Stimulated activated CD4-positive, alpha-beta T cell treated with anti-CD3 and anti-CD28 coated beads, Interleukin-1b, Interleukin-23, amount 100 ng/mL, for 24 hours (primary cell): ENCODE measurements at regions not wholly inside any gene's neighbourhood (a gene's known extent, or its start where the extent isn't known, plus 50 kb on each side); places are given as distances from the start of the nearest gene placed in this dataset.

ENCODE experiments used
- DNase-seq, 4 experiments: peaks; one replicate each; pipeline ENCODE4 v3.0.0-alpha.2; 2020; ENCODE audit warnings: low read depth in 4 of 4, low spot score in 1 of 4

DNA sequence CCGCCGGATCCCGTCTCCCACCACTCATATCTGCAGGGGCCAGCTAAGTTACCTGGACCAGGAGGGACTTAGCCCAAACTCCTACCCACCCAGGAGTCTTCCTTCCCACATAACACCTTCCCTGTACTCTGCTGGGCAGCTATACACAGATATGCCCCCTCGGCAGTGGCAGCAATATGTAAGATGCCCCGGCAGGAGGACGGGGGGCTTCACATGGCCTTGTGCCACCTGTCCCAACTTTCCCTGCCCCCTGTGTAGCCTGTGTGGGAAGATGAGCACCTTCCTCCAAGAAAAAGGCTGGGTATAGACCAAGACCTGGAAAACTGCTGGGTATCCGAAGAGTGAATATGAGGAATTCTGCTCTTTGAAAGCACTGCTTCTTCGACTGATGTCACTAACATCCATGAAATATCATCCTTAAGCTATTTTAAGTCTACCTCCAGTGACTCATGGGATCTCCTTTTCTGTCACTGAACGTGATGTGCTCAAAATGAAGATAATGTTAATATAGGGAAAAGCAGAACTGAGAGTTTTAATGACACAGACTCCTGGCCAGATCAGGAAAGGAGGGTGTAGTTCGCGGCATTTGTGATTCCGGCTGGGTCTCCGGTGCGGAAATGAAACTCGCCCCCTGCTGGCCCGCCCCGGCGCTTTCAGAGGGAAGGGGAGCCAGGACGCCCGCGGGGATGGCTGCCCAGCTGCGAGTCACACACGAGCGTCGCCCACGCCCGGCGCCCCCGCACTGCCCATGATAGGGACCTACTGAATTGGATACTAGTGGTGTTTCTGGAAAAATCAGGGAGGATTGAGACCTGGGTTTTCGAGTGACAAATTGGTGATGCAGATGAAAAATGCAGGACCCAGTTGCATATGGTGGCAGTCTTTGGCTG, 256.9 kb upstream of the NFE2L3 start:
- DNase-seq: peak; percentile 20 to 39 (median 32)

DNA sequence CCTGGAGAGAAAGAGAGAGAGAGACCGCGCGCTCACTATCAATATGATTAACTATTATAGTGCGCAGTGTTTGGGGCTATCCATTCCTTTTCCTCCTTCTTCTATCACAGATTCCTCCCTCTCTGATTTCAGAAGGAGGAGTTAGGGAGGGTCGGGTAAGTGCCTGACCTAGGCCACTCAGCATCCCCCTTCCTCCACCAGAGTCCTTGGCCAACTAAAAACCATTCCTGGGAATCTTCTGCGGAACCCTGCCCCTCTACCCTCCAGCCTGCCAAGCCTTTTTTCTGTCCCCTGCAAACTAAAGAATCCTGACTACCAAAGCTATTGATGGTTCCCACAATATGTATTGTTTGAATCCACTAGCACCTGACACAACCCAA, 256.2 kb upstream of the NFE2L3 start:
- DNase-seq: no peak

DNA sequence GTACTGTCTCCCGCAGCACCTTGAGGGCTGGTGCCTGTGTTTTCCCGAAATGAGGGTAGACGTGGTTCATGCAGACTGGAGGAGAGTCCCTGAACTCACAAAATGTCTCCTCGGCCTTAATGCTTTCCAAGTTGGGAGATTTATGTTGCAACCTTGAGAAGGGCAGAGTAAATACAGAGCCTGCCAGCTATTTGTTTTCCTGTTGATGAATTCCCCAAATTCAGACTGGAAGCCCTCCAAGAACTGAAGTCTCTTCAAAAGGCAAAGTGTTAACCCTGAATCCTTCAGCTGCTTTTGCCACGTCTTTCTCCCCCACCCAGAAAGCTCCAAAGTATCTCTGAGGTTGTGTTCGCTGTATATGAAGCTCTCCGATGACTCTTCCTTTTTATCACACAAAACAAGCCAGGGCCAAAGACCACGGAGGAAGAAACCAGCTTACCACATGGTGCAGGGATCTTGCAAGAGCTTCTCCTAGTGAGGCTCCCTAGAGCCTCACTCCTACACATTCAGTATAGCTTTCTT, 254.7 kb upstream of the NFE2L3 start:
- no peak for DNase-seq

DNA sequence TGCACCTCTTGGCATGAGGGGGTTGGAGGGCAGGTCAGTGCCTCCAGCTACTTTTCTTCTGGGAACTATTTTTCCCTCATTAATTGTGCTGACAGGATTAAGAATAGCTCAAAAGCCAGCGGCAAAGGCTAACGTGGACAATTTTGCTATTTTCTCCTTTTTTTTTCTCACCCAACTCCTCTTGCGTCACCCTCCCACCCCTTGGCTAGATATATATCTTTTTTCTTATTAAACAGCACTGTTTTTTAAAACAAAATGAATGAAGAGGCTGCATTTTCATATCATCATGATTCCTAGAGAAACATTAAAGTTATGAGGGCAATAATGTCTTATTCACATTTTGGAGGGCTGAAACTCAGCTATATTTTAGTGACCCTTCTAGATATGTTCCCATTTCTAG, 251.8 kb upstream of the NFE2L3 start:
- no peak for DNase-seq

DNA sequence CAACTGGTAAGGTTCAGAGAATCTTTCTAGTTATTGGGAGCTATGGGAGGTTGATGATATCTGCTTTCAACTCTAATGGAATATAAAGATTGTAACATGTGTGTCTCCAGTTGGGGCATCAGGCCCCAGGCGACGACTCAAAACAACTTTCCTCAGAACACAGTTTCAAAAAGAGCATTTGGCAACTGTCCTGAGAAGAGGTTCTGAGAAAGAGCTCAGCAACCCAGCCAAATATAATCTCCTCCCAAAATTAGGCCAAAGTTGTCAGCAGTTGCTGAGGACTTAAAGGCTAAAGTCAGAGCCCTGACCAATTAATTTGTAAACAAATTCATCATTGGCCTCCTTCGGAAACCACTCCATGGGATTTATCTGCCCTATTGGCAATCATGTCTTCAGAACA, 251.1 kb upstream of the NFE2L3 start:
- no peak for DNase-seq

DNA sequence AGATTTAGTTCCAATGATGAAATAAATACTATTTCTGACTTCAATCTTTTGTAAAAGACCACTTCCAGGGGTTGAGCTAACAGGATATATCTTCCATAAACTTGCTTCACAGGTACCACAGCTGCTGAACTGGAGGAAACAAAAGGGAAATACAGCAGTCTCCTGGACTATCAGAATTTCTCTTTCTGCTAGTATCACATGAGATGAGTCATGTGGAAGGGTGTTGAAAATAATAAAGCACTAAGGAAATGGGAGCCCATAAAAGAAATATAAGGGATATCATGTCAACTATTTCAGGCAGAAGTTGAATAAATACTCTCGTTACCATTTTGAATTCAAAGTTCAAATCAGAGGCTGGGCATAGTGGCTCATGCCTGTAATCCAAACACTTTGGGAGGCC, 250.3 kb upstream of the NFE2L3 start:
- DNase-seq: no peak

DNA sequence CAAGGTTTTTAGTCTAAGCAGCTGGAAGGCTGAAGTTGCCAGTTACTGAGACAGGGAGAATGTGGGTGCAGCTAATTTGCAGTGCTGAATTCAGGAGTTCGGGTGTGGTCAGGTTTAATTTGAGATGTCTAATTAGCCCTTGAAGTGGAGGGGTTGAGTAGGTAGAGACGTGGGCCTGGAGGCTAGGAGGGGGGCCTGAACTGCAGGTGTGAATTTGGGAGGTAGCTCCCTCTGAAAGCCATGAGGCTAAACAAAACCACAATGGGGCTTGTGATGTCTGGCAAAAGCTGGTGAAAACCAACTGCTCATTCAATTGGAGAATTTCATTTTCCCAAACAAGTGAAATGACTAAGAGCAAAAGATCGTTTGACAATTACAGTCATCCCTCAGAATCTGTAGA, 246.0 kb upstream of the NFE2L3 start:
- no peak for DNase-seq

DNA sequence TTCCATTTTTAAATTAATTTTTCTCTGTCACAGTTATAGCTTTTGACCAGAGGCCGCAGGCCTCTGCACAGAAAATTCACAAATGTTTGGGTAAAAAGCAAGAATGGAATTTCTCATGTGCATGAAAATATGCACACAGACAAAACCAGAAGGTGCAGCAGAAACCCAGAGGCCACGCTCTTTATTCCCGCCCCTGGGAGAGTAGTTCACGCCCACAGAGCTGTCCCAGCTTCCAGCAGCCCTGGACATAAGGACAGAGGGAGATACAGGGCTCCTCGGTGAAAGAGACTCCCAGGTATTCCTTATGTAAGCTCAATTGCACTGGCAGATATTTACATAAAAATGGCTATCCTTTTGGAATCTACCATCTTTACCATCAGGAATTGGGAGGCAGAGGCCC, 245.2 kb upstream of the NFE2L3 start:
- DNase-seq: no peak

DNA sequence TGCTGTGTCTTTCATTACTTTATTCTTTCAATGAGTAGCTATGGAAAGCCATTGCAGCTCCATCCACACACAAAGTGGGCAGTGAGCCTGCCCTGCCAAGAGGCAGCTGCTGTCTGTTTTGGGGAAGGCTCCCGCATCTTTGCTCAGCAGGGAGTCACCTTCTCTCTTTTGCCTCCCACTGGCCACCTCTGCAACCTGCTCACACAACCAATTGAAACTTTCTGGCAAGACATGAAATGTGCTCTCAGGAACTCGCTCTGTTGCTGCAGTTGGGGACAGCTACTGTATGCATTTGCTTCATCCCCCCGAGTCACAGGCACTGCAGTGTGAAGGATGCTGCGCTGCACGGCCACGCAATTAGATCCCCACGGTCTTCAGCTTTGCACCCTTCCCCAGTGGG, 244.8 kb upstream of the NFE2L3 start:
- no peak for DNase-seq

DNA sequence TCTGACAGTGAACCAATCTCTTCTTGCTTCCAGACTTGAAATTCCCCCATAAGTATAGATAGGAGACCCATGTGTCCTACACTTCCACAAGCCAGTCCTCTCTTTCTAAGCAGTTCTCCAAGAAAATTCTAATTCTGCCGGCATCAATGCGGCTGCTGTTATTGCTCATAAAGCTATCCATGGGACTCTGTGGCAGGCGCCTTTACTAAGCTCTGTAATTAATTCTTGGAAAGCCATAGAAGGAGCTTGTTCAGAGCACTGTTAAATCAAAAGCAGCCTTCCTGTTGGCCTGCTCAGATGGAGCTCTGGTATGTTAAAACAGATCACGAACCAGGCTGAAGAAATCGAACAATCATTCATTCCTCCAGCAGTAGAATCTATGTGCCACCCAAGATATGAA, 244.3 kb upstream of the NFE2L3 start:
- DNase-seq: no peak

DNA sequence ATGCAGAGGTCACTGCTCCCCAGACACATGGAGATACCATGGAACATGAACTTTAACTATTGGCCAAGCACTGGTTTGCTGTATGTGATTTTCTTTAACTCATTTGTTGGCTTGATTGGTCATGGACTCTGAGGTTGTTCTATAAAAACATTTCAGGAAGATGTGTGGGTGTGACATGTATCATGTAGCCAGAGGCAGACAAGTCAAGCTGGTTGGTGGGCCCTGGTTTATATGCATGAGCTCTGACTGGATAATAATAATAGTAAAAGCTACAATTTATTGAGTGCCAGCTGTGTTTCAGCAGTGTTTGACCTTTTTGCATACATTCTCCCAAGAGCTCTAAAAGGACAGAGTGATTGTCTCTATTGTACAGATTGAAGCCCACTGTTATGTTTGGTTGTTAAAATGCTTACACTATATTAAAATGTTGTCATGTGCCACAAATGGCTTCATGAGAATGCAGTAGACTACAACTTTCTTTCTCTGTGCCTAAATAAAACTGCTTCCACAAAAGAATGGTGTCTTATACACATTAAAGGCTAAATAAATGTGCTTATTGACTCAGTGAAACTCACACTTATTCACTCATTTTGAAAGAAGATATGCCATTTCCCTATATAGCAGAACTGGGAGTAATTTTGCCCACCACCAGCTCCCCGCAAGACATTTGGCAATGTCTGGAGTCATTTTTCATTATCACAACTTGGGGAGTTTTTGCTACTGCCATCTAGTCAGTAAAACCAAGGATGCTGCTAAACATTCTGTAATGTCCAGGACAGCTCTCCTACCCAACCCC, 243.6 kb upstream of the NFE2L3 start:
- DNase-seq: no peak

DNA sequence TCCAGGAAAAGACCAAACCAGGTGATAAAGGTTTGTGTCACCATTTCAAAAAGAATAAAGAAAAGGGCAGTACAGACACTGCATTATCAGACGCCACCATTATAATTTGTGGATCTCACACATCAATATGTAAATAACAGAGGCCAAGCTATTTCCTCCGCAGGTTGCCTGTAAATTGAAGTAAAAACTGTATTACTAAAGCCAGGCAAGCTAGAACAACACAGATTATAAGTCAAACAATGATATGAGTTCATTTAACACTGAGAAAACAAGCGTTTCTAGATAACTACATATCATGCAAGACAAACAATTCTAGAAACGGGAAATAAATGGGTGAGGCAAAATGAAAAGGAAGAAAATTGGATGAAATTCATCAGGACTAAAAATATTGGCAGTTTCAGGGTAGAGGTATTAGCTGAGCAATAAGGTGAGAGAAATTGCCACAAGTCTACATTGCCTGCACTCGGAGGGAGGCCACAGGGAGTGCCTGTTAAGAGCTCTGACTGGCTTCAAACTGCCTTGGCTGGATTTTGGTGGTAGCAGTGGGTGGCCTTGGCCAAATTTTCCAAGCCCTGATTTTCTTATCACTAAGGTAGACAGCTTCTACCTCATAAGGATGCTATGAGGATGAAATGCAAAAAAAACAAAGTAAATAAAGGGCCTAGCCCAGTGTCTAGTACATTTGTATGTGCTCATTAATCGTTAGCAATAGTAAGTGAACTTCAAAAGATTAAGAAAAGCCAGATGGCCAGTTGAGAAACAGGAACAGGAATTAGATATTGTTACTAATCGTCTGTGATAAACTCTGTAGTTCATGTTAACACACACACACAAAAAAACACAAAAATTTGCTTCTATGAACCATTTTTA, 240.0 kb upstream of the NFE2L3 start:
- DNase-seq: no peak

DNA sequence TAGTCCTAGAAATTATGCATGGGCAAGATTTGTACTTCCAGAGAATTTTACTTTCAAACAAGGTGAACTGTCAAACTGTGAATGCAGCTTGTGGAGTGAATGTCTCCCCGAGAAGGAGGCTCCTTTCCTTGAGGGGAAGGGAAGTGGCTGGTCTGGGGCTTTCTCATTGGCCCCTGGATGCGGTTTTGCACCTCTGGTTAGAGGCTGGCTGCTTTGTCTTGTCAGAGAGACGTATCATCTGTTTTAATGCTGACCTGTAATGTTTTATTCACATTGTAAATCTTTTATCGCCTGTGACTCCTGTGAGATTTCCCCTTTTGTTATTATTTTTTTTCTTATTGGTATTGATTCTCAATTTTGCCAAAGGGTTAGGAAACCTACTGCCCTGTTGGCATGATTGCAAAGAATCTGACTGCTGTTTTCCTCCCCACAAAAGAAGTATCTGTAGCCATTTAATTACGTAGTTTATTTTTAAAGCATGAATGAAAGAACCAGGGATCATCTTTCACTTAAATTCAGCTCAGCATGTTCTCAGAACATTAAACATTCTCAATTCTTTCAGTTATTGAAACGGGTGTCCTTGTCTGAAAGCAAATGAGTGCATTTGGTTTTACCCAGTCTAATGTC, 238.3 kb upstream of the NFE2L3 start:
- DNase-seq: no peak

DNA sequence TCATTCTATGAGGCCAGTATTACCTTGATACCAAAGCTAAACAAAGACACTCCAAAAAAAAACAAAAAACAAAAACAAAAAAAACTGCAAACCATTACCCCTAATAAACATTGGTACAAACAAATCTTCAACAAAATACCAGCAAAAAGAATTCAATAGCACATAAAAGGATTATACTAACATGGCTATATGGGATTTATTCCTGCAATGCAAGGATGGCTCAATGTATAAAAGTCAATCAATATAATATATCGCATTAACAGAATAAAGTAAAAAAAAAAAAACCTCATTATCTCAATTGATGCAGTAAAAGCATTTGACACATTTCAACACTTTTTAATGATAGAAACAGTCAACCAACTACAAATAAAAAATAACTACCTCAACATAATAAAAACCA, 233.3 kb upstream of the NFE2L3 start:
- DNase-seq: no peak

DNA sequence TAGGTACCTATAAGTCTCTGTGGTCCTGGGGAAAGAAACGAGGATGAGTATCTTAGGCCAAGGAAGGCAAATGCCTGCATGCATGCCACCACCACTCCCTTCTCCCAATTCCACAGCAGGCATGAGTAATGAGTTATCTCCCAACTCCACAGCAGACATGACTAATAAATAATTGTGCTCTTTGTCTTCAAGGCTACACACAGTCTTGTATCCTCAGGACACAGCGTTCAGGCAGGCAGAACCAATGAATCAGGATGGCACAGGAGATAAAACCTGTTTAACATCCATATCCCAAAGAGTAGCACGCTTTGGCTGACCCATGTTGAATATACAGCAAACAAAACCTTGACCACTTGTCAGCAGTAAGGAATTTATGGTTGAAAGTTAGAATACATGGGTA, 229.7 kb upstream of the NFE2L3 start:
- no peak for DNase-seq

DNA sequence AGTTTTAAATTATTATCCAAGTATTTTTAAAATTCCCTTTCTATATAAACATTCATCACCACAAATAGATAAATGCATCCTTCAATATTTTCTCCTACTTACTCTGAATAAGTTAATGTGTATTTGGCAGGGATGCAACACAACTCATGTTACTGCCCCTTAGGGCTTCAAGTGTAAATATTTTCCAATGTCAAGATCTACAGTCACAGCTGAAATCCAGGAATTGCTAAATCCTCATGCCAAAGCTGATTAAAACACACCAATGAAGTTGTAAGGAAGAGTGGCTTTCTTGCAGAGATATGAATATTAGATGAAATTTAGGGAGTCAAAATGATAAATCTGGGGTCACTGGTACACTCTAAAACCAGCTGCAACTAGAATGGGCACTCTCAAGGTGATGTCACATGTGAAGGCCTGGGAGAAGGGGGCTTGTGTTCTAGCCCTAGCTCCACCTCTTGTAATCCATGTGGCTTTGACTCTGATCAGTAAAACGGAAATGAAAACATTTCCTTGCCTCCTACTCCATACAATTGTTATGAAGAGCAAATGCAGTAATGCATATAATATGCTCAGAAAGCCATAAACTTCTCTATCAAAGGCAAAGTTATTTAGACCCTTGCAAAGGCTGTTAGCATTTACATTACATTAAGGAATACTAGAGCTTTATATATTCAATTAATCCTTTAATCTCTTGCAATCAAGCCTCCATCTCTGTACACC, 228.1 kb upstream of the NFE2L3 start:
- no peak for DNase-seq

DNA sequence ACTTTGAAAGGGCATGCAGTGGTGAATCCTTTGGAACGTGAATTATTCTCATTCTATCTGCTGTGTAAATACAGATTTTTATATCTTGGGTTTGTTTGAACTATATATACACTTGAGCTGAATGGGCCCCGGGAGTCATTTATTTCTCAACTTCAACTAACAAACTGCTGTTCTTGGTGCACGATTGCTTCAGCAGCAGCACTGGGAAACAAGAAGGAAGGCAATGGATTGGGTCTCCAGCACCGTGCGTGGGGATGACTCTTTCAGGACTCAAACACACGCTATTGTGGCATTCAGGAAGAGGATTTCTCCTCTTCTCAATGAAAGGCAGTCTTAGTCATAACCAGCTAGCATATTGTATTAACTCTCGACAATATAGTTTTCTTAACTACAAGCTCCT, 226.0 kb upstream of the NFE2L3 start:
- DNase-seq: no peak

DNA sequence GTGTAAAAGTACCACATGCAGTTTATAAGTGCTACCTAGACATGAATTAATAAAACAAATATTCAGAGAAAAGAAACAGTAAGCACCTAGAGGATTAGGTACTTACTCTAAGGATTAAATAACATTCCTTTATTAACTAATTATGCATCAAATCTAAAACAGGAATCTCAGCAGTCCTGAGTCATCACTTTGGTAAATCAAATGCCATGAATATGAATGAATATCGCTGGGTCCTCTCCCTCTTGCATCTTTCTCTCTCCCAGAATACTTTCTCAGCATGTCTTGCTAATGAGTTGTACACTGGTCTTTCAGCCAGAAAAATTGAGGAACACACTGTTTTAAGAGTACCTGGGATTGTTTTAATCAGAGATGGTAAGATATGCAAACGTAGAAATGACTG, 225.5 kb upstream of the NFE2L3 start:
- no peak for DNase-seq

DNA sequence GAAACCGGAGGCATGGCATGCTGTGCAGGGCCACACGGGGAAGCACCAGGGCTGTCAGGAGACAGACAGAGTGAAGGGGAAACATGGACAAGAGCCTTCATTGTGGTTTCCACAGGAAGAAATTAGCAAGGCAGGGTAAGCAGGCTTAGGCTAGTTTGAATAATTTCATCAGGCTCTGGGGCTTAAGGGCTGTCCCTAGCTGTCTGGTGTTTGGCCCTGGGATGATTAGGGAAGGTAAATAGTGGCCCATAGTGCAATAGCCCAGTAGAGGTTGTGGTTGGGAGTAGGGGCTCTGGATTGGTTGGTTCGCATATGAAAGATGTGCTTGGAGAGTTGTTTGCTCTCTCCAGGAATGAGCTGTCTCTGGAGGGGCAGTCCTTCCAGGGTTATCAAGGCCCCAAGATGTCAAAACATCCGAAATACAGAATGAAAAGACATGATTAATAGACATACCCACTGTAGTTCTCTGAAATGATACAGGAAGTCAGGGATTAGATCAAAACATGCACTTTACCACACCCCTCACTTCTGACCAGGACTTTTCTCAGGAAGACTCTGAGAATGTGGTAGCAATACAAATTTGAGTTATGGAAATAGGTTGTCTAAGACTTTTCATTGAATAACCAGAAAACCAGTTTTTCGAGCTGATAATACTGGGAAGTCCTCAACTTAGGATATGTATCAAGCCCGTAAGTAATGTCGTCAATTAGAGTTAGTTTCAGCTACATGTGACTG, 224.9 kb upstream of the NFE2L3 start:
- DNase-seq: no peak

DNA sequence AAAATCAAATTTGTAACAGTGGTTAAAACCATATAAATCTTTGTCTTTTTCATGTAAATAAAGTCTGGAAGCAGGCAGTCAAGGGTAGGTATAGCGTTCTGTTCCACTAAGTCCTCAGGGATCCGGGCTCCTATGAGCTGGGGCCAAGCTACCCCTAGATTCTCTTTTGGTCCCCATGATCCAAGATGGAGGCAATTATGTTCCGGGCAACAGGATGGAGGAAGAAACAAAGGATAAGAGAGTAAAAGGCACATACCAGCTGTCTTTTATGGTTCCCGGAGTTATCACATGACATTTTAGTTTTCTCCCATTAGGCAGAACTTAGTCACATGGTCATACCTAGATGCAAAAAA, 224.4 kb upstream of the NFE2L3 start:
- no peak for DNase-seq
